ENCODE measurements at regions not wholly inside any gene's neighbourhood (a gene's known extent, or its start where the extent isn't known, plus 50 kb on each side); places are given as distances from the start of the nearest gene placed in this dataset.

DNA sequence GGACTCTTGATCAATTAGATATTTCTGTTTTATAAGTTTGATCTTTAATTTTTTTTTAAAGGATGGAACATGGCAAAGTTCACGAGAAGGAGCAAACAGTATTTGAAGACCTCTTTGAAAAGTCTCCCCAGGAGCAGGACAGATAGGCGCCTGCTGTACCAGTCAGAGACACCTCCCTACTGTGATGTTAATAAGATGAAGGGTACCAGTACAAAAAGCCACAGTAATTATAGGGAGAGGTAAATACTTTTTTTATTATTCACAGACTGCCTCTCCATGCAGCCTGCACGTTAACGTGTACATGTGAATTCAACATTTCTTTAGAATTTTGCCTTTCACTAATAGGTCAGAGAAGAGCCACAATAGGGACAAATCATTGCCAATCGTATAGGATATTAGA is 146.5 kb upstream of the CDH6 start:
- Mint-ChIP-seq H3K27ac (peak overlapping the region; percentile 19), H3K4me1 (peaks cover 69% of the 10 kb centered on the region), H3K27me3 (ENCODE audit: insufficient read depth, low read depth) (peaks cover 12% of the 10 kb centered on the region), H3K4me3 (no peak overlapping the region), H3K36me3 (peaks cover 4% of the 10 kb centered on the region), H3K9me3 (peaks cover 16% of the 10 kb centered on the region)
- no peaks in the 10 kb centered on the region for H3K36me3 ChIP-seq
- peaks cover 65% of the 10 kb centered on the region for H3K4me1 ChIP-seq
- peak; percentile 31 for DNase-seq (ENCODE audit: low spot score)
- peak overlapping the region; percentile 49 for H3K4me2 ChIP-seq
- H3F3A ChIP-seq (ENCODE audit: low read depth), result peaks cover 63% of the 10 kb centered on the region
- TF ChIP-seq CTCF (IDR thresholded peaks at IDR 0.05) (no peak), EZH2phosphoT487 (IDR thresholded peaks at IDR 0.05) (no peak), EZH2 (IDR thresholded peaks at IDR 0.05) (no peak)
- H4K20me1 ChIP-seq (ENCODE audit: low read depth), result no peaks in the 10 kb centered on the region
- peak overlapping the region; percentile 33 for H3K27ac ChIP-seq
- no peaks in the 10 kb centered on the region for H3K27me3 ChIP-seq
- H3K9me3 ChIP-seq (ENCODE audit: low read depth), result no peaks in the 10 kb centered on the region
- H3K4me3 ChIP-seq, result no peak overlapping the region
- no peak overlapping the region for H2AFZ ChIP-seq (replicated peaks)
- H3K79me2 ChIP-seq (ENCODE audit: low read depth), result no peaks in the 10 kb centered on the region
- H3K9ac ChIP-seq, result no peak overlapping the region

DNA sequence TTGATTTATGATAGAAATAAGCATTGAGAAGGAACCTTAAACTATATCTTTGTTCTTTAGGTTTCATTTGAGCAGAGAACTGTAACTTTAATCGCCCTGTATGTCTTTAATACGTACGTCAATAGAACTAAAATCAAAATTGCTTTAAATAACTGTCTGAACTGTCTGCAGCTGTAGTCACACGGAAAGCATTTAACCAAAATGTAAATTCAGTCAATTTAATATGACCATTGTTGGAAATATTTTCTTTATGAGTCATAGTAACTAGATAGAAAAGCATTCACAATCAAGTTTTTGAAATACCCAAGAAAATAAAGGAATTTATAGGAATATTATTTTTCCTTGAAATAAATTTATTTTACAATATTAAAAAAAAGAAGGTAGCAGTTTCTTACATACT is 157.1 kb upstream of the CDH6 start:
- H3K27me3 Mint-ChIP-seq (ENCODE audit: insufficient read depth, low read depth), result peaks cover 3% of the 10 kb centered on the region
- no peaks in the 10 kb centered on the region for H3F3A ChIP-seq (ENCODE audit: low read depth)
- H3K79me2 ChIP-seq (ENCODE audit: low read depth), result no peaks in the 10 kb centered on the region
- H3K4me1 Mint-ChIP-seq, result peaks cover 3% of the 10 kb centered on the region
- no peak overlapping the region for H3K4me3 ChIP-seq
- no peaks in the 10 kb centered on the region for H4K20me1 ChIP-seq (ENCODE audit: low read depth)
- no peak overlapping the region for H3K4me3 Mint-ChIP-seq
- no peak overlapping the region for H3K9ac ChIP-seq
- H3K9me3 Mint-ChIP-seq, result peaks cover 43% of the 10 kb centered on the region
- no peak overlapping the region for H2AFZ ChIP-seq (replicated peaks)
- H3K27ac Mint-ChIP-seq, result no peak overlapping the region
- no peaks in the 10 kb centered on the region for H3K4me1 ChIP-seq
- TF ChIP-seq CTCF (IDR thresholded peaks at IDR 0.05), result no peak
- TF ChIP-seq EZH2 (IDR thresholded peaks at IDR 0.05), result no peak
- no peaks in the 10 kb centered on the region for H3K9me3 ChIP-seq (ENCODE audit: low read depth)
- no peak for DNase-seq (ENCODE audit: low spot score)
- H3K27ac ChIP-seq, result no peak overlapping the region
- H3K27me3 ChIP-seq, result no peaks in the 10 kb centered on the region
- H3K4me2 ChIP-seq, result no peak overlapping the region
- H3K36me3 ChIP-seq, result no peaks in the 10 kb centered on the region
- peaks cover 14% of the 10 kb centered on the region for H3K36me3 Mint-ChIP-seq

- Mint-ChIP-seq H3K27ac (no peak overlapping the region), H3K27me3 (ENCODE audit: insufficient read depth, low read depth) (no peaks in the 10 kb centered on the region), H3K9me3 (peaks cover 28% of the 10 kb centered on the region), H3K36me3 (peaks cover 2% of the 10 kb centered on the region), H3K4me3 (no peak overlapping the region), H3K4me1 (peaks cover 3% of the 10 kb centered on the region)
- no peak overlapping the region for H2AFZ ChIP-seq (replicated peaks)
- H3K4me2 ChIP-seq, result no peak overlapping the region
- H4K20me1 ChIP-seq (ENCODE audit: low read depth), result no peaks in the 10 kb centered on the region
- DNase-seq (ENCODE audit: low spot score), result no peak
- no peaks in the 10 kb centered on the region for H3K9me3 ChIP-seq (ENCODE audit: low read depth)
- no peaks in the 10 kb centered on the region for H3K27me3 ChIP-seq
- H3K4me3 ChIP-seq, result no peak overlapping the region
- no peak overlapping the region for H3K9ac ChIP-seq
- H3K4me1 ChIP-seq, result no peaks in the 10 kb centered on the region
- no peaks in the 10 kb centered on the region for H3K36me3 ChIP-seq
- no peaks in the 10 kb centered on the region for H3K79me2 ChIP-seq (ENCODE audit: low read depth)
- no peak overlapping the region for H3K27ac ChIP-seq
- TF ChIP-seq CTCF (IDR thresholded peaks at IDR 0.05) (no peak), EZH2phosphoT487 (IDR thresholded peaks at IDR 0.05) (no peak), EZH2 (IDR thresholded peaks at IDR 0.05) (no peak)
- no peaks in the 10 kb centered on the region for H3F3A ChIP-seq (ENCODE audit: low read depth)
Observed at GRCh38 chr5:31033295-31033694, 160.2 kb upstream of the CDH6 start.
